ENCODE measurements at regions not wholly inside any gene's neighbourhood (a gene's known extent, or its start where the extent isn't known, plus 50 kb on each side); places are given as distances from the start of the nearest gene placed in this dataset.

DNA sequence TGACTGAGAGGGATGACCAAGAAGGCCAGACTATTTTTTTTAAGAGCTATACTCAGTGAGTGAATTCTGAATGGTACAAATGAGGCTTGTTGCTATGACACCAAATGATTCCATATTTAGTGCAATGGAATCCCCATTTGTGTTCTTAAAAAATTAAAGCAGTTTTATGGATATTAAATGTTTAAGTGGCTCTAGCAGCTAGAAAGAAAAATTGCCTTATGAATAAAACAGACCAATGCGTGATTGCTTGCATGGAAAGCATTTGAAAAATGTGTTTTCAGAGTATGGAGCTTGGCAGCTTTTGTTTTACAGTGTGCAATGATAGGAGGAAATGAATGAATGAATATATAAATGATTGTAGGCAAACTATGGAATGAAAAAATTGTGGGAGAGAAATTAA is 238.8 kb upstream of the DPP10 start:
- ChIA-PET POLR2A (no interaction called here), CTCF (interaction anchor here (0.6 kb wide), 1 partner anchor 77 kb away, joined by 3 read pairs; no protein-coding TSS in a partner anchor)
- FAIRE-seq, result no peak
- no peaks in the 10 kb centered on the region for H3K4me1 ChIP-seq
- WGBS (ENCODE audit: missing lambda C conversion rate), result 28% methylated on average over 1 of the region's 1 CpG
- no peak overlapping the region for H3K4me2 ChIP-seq
- no peaks in the 10 kb centered on the region for H3K9me3 ChIP-seq
- H3K27ac ChIP-seq, result no peak overlapping the region
- TF ChIP-seq, protein P1, sequence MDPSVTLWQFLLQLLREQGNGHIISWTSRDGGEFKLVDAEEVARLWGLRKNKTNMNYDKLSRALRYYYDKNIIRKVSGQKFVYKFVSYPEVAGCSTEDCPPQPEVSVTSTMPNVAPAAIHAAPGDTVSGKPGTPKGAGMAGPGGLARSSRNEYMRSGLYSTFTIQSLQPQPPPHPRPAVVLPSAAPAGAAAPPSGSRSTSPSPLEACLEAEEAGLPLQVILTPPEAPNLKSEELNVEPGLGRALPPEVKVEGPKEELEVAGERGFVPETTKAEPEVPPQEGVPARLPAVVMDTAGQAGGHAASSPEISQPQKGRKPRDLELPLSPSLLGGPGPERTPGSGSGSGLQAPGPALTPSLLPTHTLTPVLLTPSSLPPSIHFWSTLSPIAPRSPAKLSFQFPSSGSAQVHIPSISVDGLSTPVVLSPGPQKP (IDR thresholded peaks at IDR 0.05; ENCODE audit: low read depth, low read length), result no peak
- TF ChIP-seq NR3C1 (IDR thresholded peaks at IDR 0.05) (no peak), ZNF302 (CRISPR knock-in tag; IDR thresholded peaks at IDR 0.05) (no peak), SREBF2 (IDR thresholded peaks at IDR 0.05) (no peak), NFE2L2 (conservative IDR thresholded peaks at IDR 0.05; ENCODE audit: low read length) (no peak), KDM1A (IDR thresholded peaks at IDR 0.05; ENCODE audit: low read depth) (no peak), TP53 (CRISPR knock-in tag; IDR thresholded peaks at IDR 0.05) (no peak), KDM5A (IDR thresholded peaks at IDR 0.05) (no peak), CHD2 (IDR thresholded peaks at IDR 0.05; ENCODE audit: low read length, partially characterized antibody) (no peak)
- ATAC-seq, result no peak
- no peak overlapping the region for H3K4me3 ChIP-seq
- no peak for DNase-seq (ENCODE audit: low read depth in 1 of 2, low spot score in 1 of 2)

DNA sequence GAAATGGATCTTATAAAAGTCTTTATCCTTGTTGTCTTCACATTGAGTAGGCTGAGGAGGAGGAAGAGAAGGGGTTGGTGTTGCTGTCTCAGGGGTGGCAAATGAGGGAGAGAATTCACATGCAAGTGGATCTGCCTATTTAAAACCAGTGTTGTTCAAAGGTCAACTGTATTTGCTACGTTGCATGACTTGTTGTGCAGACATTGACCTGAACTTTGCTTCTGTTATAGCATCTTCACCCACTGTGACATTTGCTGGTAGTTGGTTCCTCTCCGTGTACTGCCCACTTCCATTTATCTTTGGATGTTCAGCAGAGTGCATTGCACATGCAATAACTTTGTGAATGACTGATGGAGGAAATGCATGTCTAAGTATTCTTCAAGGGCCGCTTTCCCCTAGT is 228.6 kb upstream of the DPP10 start:
- no peak overlapping the region for H3K27ac ChIP-seq
- ChIA-PET POLR2A (no interaction called here), CTCF (no interaction called here)
- no peak overlapping the region for H3K4me3 ChIP-seq
- FAIRE-seq, result no peak
- ATAC-seq, result no peak
- H3K9me3 ChIP-seq, result no peaks in the 10 kb centered on the region
- no peak for DNase-seq (ENCODE audit: low read depth in 1 of 2, low spot score in 1 of 2)
- no peak overlapping the region for H3K4me2 ChIP-seq
- H3K4me1 ChIP-seq, result no peaks in the 10 kb centered on the region
- TF ChIP-seq TFCP2L1 (CRISPR knock-in tag; IDR thresholded peaks at IDR 0.05) (no peak), CHD4 (IDR thresholded peaks at IDR 0.05; ENCODE audit: borderline replicate concordance) (no peak), TP53 (CRISPR knock-in tag; IDR thresholded peaks at IDR 0.05) (no peak), PHF8 (IDR thresholded peaks at IDR 0.05; ENCODE audit: borderline replicate concordance, low read depth) (no peak), SMC3 (IDR thresholded peaks at IDR 0.05) (no peak), HOXB13 (CRISPR knock-in tag; IDR thresholded peaks at IDR 0.05; ENCODE audit: low read depth) (no peak), FOXS1 (CRISPR knock-in tag; IDR thresholded peaks at IDR 0.05) (no peak), EHF (CRISPR knock-in tag; IDR thresholded peaks at IDR 0.05) (no peak), EHMT2 (IDR thresholded peaks at IDR 0.05; ENCODE audit: low read depth) (no peak), RNF2 (IDR thresholded peaks at IDR 0.05; ENCODE audit: borderline replicate concordance, low read depth) (no peak), ZFP36 (IDR thresholded peaks at IDR 0.05; ENCODE audit: borderline replicate concordance, partially characterized antibody) (no peak), KDM1A (IDR thresholded peaks at IDR 0.05; ENCODE audit: low read depth) (no peak), RCOR1 (IDR thresholded peaks at IDR 0.05; ENCODE audit: low read depth, low read length) (no peak)
- TF ChIP-seq, protein P2, sequence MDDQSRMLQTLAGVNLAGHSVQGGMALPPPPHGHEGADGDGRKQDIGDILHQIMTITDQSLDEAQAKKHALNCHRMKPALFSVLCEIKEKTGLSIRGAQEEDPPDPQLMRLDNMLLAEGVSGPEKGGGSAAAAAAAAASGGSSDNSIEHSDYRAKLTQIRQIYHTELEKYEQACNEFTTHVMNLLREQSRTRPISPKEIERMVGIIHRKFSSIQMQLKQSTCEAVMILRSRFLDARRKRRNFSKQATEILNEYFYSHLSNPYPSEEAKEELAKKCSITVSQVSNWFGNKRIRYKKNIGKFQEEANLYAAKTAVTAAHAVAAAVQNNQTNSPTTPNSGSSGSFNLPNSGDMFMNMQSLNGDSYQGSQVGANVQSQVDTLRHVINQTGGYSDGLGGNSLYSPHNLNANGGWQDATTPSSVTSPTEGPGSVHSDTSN (IDR thresholded peaks at IDR 0.05), result no peak
- TF ChIP-seq, protein P3, sequence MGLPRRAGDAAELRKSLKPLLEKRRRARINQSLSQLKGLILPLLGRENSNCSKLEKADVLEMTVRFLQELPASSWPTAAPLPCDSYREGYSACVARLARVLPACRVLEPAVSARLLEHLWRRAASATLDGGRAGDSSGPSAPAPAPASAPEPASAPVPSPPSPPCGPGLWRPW (IDR thresholded peaks at IDR 0.05), result no peak
- TF ChIP-seq, protein P1 (IDR thresholded peaks at IDR 0.05; ENCODE audit: low read depth, low read length), result no peak
- WGBS (ENCODE audit: missing lambda C conversion rate), result 2% methylated on average over 3 of the region's 3 CpGs

DNA sequence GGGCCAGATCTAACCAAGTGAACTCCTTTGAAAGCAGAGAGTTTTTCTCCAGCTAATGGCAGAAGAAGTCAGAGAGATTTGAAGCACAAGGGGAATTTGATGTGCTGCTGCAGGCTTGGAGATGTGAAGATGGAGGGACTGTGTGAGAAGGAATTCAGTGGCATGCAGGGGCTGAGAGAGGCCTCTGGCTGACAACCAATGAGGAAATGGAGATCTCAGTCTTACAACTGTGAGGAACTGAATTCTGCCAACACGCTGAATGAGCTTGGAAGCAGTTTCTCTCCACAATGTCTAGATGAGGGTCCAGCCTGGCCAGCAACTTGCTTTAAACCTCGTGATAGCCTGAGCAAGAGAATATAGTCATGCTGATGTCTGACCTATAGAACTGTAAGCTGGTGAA is 224.1 kb upstream of the DPP10 start:
- FAIRE-seq (no peak), ATAC-seq (no peak), DNase-seq (ENCODE audit: low read depth in 1 of 2, low spot score in 1 of 2) (no peak)
- H3K4me3 ChIP-seq, result no peak overlapping the region
- ChIA-PET POLR2A (no interaction called here), CTCF (no interaction called here)
- 0% methylated on average over 2 of the region's 2 CpGs for WGBS (ENCODE audit: missing lambda C conversion rate)
- H3K27ac ChIP-seq, result no peak overlapping the region
- no peaks in the 10 kb centered on the region for H3K4me1 ChIP-seq
- H3K4me2 ChIP-seq, result no peak overlapping the region
- H3K9me3 ChIP-seq, result no peaks in the 10 kb centered on the region
- TF ChIP-seq NFE2L2 (conservative IDR thresholded peaks at IDR 0.05; ENCODE audit: low read length), result no peak
- TF ChIP-seq HEYL (CRISPR knock-in tag; IDR thresholded peaks at IDR 0.05), result no peak
- TF ChIP-seq RCOR1 (IDR thresholded peaks at IDR 0.05; ENCODE audit: low read depth, low read length), result no peak
- TF ChIP-seq EHMT2 (IDR thresholded peaks at IDR 0.05; ENCODE audit: low read depth), result no peak
- TF ChIP-seq, protein P1 (IDR thresholded peaks at IDR 0.05; ENCODE audit: low read depth, low read length), result no peak
- no peak for TF ChIP-seq HOXA7 (CRISPR knock-in tag; IDR thresholded peaks at IDR 0.05)
- no peak for TF ChIP-seq CBX8 (IDR thresholded peaks at IDR 0.05)
- TF ChIP-seq, protein P4, sequence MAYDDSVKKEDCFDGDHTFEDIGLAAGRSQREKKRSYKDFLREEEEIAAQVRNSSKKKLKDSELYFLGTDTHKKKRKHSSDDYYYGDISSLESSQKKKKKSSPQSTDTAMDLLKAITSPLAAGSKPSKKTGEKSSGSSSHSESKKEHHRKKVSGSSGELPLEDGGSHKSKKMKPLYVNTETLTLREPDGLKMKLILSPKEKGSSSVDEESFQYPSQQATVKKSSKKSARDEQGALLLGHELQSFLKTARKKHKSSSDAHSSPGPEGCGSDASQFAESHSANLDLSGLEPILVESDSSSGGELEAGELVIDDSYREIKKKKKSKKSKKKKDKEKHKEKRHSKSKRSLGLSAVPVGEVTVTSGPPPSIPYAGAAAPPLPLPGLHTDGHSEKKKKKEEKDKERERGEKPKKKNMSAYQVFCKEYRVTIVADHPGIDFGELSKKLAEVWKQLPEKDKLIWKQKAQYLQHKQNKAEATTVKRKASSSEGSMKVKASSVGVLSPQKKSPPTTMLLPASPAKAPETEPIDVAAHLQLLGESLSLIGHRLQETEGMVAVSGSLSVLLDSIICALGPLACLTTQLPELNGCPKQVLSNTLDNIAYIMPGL (CRISPR knock-in tag; IDR thresholded peaks at IDR 0.05; ENCODE audit: borderline replicate concordance), result no peak
- TF ChIP-seq FOSL2 (IDR thresholded peaks at IDR 0.05), result no peak
- no peak for TF ChIP-seq FOSL2 (CRISPR knock-in tag; IDR thresholded peaks at IDR 0.05)
- TF ChIP-seq TP53 (CRISPR knock-in tag; IDR thresholded peaks at IDR 0.05), result no peak
- TF ChIP-seq MAFK (IDR thresholded peaks at IDR 0.05; ENCODE audit: partially characterized antibody), result no peak
- TF ChIP-seq CHD2 (IDR thresholded peaks at IDR 0.05; ENCODE audit: low read length, partially characterized antibody), result no peak

Measured in A549 (cell line).